H1 (cell line): ENCODE measurements at regions not wholly inside any gene's neighbourhood (a gene's known extent, or its start where the extent isn't known, plus 50 kb on each side); places are given as distances from the start of the nearest gene placed in this dataset.

Source experiments
- CTCF ChIA-PET: fragments of 300-600 bp; sonication (Branson Sonifier 250); formaldehyde crosslinking; loops from one replicate; lab custom pipeline; 2021; ENCODE audit not compliant: partially characterized antibody; lab: Charles Lee
- POLR2A ChIA-PET: fragments of 300-600 bp; sonication (Branson Sonifier 250); formaldehyde crosslinking; loops from one replicate; lab custom pipeline; 2021; ENCODE audit warnings: inconsistent platforms; ENCODE audit not compliant: partially characterized antibody; lab: Charles Lee
- DNase-seq, 2 experiments: peaks; one replicate each; pipeline versions ENCODE4 v3.0.0 to v3.0.0-alpha.2; 2010 to 2022; ENCODE audit warnings: low spot score in 2 of 2, low read depth in 1 of 2, mixed read lengths in 1 of 2
- FAIRE-seq: peaks from 2 replicates; lab custom pipeline; 2011; peaks lifted over from hg19 to GRCh38; lab: Jason Lieb, UNC
- H2AFZ ChIP-seq: 2 replicates; pipeline ENCODE4 v1.8.1; 2012; ENCODE audit warnings: low read length, inconsistent platforms
- H2AK5ac ChIP-seq: 2 replicates; pipeline ENCODE4 v1.6.1; 2013; ENCODE audit warnings: low read depth, low read length
- H2BK120ac ChIP-seq: replicated peaks from 2 replicates; pipeline ENCODE3; 2013; ENCODE audit warnings: low read depth, low read length, inconsistent platforms
- H2BK12ac ChIP-seq: 2 replicates; pipeline ENCODE4 v1.6.1; 2013; ENCODE audit warnings: low read depth, low read length
- H2BK15ac ChIP-seq: 2 replicates; pipeline ENCODE4 v1.6.1; 2013; ENCODE audit warnings: low read length
- H2BK20ac ChIP-seq: 2 replicates; pipeline ENCODE4 v1.6.1; 2013; ENCODE audit warnings: low read length
- H2BK5ac ChIP-seq: 2 replicates; pipeline ENCODE4 v1.6.1; 2013; ENCODE audit warnings: low read depth, low read length
- H3K14ac ChIP-seq: 2 replicates; pipeline ENCODE4 v1.6.1; 2013; ENCODE audit warnings: inconsistent platforms; ENCODE audit not compliant: insufficient read length
- H3K18ac ChIP-seq: 2 replicates; pipeline ENCODE4 v1.6.1; 2013; ENCODE audit warnings: low read length; ENCODE audit errors: extremely low read depth
- H3K23ac ChIP-seq: 2 replicates; pipeline ENCODE4 v1.6.1; 2013; ENCODE audit warnings: inconsistent platforms; ENCODE audit not compliant: insufficient read length
- H3K23me2 ChIP-seq: 2 replicates; pipeline ENCODE4 v1.6.1; 2013; ENCODE audit warnings: low read depth, low read length
- H3K27ac ChIP-seq: 2 replicates; pipeline ENCODE4 v1.6.1; 2011; ENCODE audit warnings: low read depth, low read length, inconsistent platforms
- H3K27me3 ChIP-seq, 4 experiments: replicated peaks in 1 of 4; 1 replicate in 1 of 4; 2 replicates in 3 of 4; pipeline versions ENCODE4 v1.6.1 to v1.8.1; 2011 to 2013; ENCODE audit warnings: low read length in 3 of 4, mild to moderate bottlenecking in 3 of 4, inconsistent platforms in 2 of 4, mixed read lengths in 2 of 4, moderate library complexity in 1 of 4; ENCODE audit not compliant: control insufficient read depth in 3 of 4, insufficient read depth in 3 of 4; ENCODE audit errors: extremely low read depth in 1 of 4
- H3K36me3 ChIP-seq, 4 experiments: 2 replicates each; pipeline versions ENCODE4 v1.6.1 to v1.8.1; 2011 to 2013; ENCODE audit warnings: mild to moderate bottlenecking in 4 of 4, low read length in 3 of 4, moderate library complexity in 2 of 4, control low read depth in 1 of 4, inconsistent platforms in 1 of 4; ENCODE audit not compliant: insufficient read depth in 4 of 4, control insufficient read depth in 2 of 4
- H3K4ac ChIP-seq: replicated peaks from 2 replicates; pipeline ENCODE3; 2013; ENCODE audit warnings: low read length, low read depth, mixed read lengths, inconsistent platforms; ENCODE audit not compliant: insufficient read length
- H3K4me1 ChIP-seq, 4 experiments: replicated peaks in 1 of 4; 1 replicate in 1 of 4; 2 replicates in 3 of 4; pipeline versions ENCODE4 v1.6.1 to v1.8.1; 2011 to 2013; ENCODE audit warnings: low read length in 3 of 4, inconsistent platforms in 2 of 4, mixed read lengths in 1 of 4; ENCODE audit not compliant: insufficient read depth in 4 of 4, control insufficient read depth in 3 of 4
- H3K4me2 ChIP-seq, 2 experiments: 2 replicates each; pipeline versions ENCODE4 v1.6.1 to v1.8.1; 2011 to 2013; ENCODE audit warnings: low read depth in 2 of 2, low read length in 2 of 2, control low read depth in 1 of 2, inconsistent platforms in 1 of 2, mild to moderate bottlenecking in 1 of 2; ENCODE audit not compliant: insufficient read depth in 1 of 2
- H3K4me3 ChIP-seq, 4 experiments: fragments of 200-600, 300-600 bp in 1 of 4; sonication (generic), shearing (Covaris generic), sonication (Bioruptor Twin) in 1 of 4; 2 replicates each; pipeline versions ENCODE4 v1.5.1 to v1.8.1; 2011 to 2016; ENCODE audit warnings: low read length in 4 of 4, low read depth in 3 of 4, control low read depth in 2 of 4, inconsistent platforms in 2 of 4, mild to moderate bottlenecking in 2 of 4, mixed read lengths in 1 of 4, moderate library complexity in 1 of 4; ENCODE audit not compliant: insufficient read depth in 2 of 4; ENCODE audit errors: extremely low read depth in 1 of 4
- H3K56ac ChIP-seq: replicated peaks from 2 replicates; pipeline ENCODE3; 2013; ENCODE audit warnings: low read depth, mild to moderate bottlenecking, mixed read lengths, low read length, inconsistent platforms; ENCODE audit not compliant: insufficient read length
- H3K79me1 ChIP-seq: 2 replicates; pipeline ENCODE4 v1.6.1; 2013; ENCODE audit warnings: low read depth, low read length, control low read depth
- H3K79me2 ChIP-seq, 2 experiments: 2 replicates each; pipeline versions ENCODE4 v1.6.1 to v1.8.1; 2012 to 2013; ENCODE audit warnings: low read length in 2 of 2, mild to moderate bottlenecking in 2 of 2, inconsistent platforms in 1 of 2; ENCODE audit not compliant: insufficient read depth in 2 of 2, control insufficient read depth in 1 of 2
- H3K9ac ChIP-seq, 4 experiments: replicated peaks in 1 of 4; 1 replicate in 1 of 4; 2 replicates in 3 of 4; pipeline versions ENCODE4 v1.6.1 to v1.8.1; 2011 to 2013; ENCODE audit warnings: low read depth in 3 of 4, low read length in 3 of 4, control low read depth in 2 of 4, mild to moderate bottlenecking in 2 of 4, moderate library complexity in 2 of 4, inconsistent platforms in 1 of 4; ENCODE audit errors: extremely low read depth in 1 of 4
- H3K9me3 ChIP-seq, 2 experiments: 2 replicates each; pipeline versions ENCODE4 v1.6.1 to v1.8.1; 2012 to 2013; ENCODE audit warnings: mild to moderate bottlenecking in 2 of 2, moderate library complexity in 2 of 2, control low read depth in 1 of 2, inconsistent platforms in 1 of 2, low read depth in 1 of 2, low read length in 1 of 2, mixed read lengths in 1 of 2; ENCODE audit not compliant: insufficient read depth in 2 of 2
- H4K20me1 ChIP-seq, 2 experiments: replicated peaks in 1 of 2; 2 replicates each; pipeline versions ENCODE3 to v1.8.1; 2011 to 2013; ENCODE audit warnings: inconsistent platforms in 2 of 2, low read length in 2 of 2, mild to moderate bottlenecking in 1 of 2; ENCODE audit not compliant: insufficient read depth in 2 of 2, control insufficient read depth in 1 of 2
- H4K5ac ChIP-seq: 2 replicates; pipeline ENCODE4 v1.6.1; 2013; ENCODE audit warnings: low read length, low read depth, mixed read lengths, inconsistent platforms; ENCODE audit not compliant: insufficient read length
- H4K8ac ChIP-seq: 2 replicates; pipeline ENCODE4 v1.8.0; 2013; ENCODE audit warnings: mild to moderate bottlenecking, moderate library complexity, low read length, inconsistent platforms; ENCODE audit not compliant: insufficient read depth; ENCODE audit errors: extremely low read depth
- H4K91ac ChIP-seq: replicated peaks from 2 replicates; pipeline ENCODE3; 2013; ENCODE audit warnings: low read length, mixed read lengths, inconsistent platforms; ENCODE audit not compliant: insufficient read length
- BACH1 ChIP-seq: IDR thresholded peaks from 2 replicates; pipeline ENCODE4 v1.6.1; 2012; ENCODE audit warnings: low read length, improper control_type of control experiment
- BCL11A ChIP-seq, 2 experiments: IDR thresholded peaks; one replicate each; pipeline ENCODE4 v1.6.1; 2011; ENCODE audit warnings: low read depth in 2 of 2, low read length in 2 of 2, mild to moderate bottlenecking in 2 of 2
- BRCA1 ChIP-seq: IDR thresholded peaks from 2 replicates; pipeline ENCODE4 v1.6.1; 2012; ENCODE audit warnings: low read depth, low read length, improper control_type of control experiment
- CREB1 ChIP-seq: IDR thresholded peaks from 2 replicates; pipeline ENCODE4 v1.6.1; 2012; ENCODE audit warnings: inconsistent platforms
- GTF2F1 ChIP-seq: IDR thresholded peaks from 2 replicates; pipeline ENCODE4 v1.6.1; 2012; ENCODE audit warnings: low read depth, low read length, improper control_type of control experiment, borderline replicate concordance
- HDAC2 ChIP-seq, 2 experiments: fragments of 300-600 bp in 1 of 2; sonication (generic) in 1 of 2; IDR thresholded peaks; 2 replicates each; pipeline ENCODE4 v1.6.1; 2011 to 2012; ENCODE audit warnings: low read depth in 2 of 2, low read length in 2 of 2, mild to moderate bottlenecking in 2 of 2, moderate library complexity in 2 of 2, borderline replicate concordance in 1 of 2, inconsistent platforms in 1 of 2
- POU5F1 ChIP-seq: IDR thresholded peaks from 2 replicates; pipeline ENCODE4 v1.6.1; 2011; ENCODE audit warnings: low read depth, mild to moderate bottlenecking, low read length, moderate library complexity
- RNF2 ChIP-seq: fragments of 200-900, 300-1000 bp; sonication (generic); IDR thresholded peaks from 2 replicates; pipeline ENCODE4 v1.7.1; 2016; ENCODE audit warnings: borderline replicate concordance, low read depth, mild to moderate bottlenecking, antibody characterized with exemption, low read length; ENCODE audit not compliant: poor library complexity, severe bottlenecking; ENCODE audit errors: missing control alignments
- RXRA ChIP-seq: IDR thresholded peaks from 2 replicates; pipeline ENCODE4 v1.6.1; 2011; ENCODE audit warnings: low read depth, mild to moderate bottlenecking, low read length, moderate library complexity; ENCODE audit not compliant: insufficient read depth
- TBP ChIP-seq: IDR thresholded peaks from 2 replicates; pipeline ENCODE4 v1.6.1; 2011; ENCODE audit warnings: low read depth, low read length, improper control_type of control experiment
- TCF12 ChIP-seq: IDR thresholded peaks from 2 replicates; pipeline ENCODE4 v1.6.1; 2011; ENCODE audit warnings: low read depth, mild to moderate bottlenecking, low read length
- YY1 ChIP-seq: IDR thresholded peaks from 2 replicates; pipeline ENCODE4 v1.6.1; 2011; ENCODE audit warnings: low read depth, mild to moderate bottlenecking, low read length
- WGBS, 2 experiments: shearing (Covaris generic) in 1 of 2; methylation state at CpG; one replicate each; pipeline versions ENCODE4 v1.1.6 to v1.1.7; 2013 to 2015; ENCODE audit warnings: low lambda C conversion rate in 2 of 2, mixed read lengths in 2 of 2, inconsistent platforms in 1 of 2, low coverage in 1 of 2, missing lambda C conversion rate in 1 of 2; ENCODE audit not compliant: insufficient replicate concordance in 2 of 2, insufficient coverage in 1 of 2, insufficient read length in 1 of 2; ENCODE audit errors: extremely low coverage in 1 of 2, missing lambda C conversion rate in 1 of 2; 5-methylcytosine and 5-hydroxymethylcytosine counted together
- TF ChIP-seq, protein P1 (sequence below): IDR thresholded peaks from 2 replicates; pipeline ENCODE4 v1.6.1; 2012; ENCODE audit warnings: low read length, inconsistent platforms

DNA sequence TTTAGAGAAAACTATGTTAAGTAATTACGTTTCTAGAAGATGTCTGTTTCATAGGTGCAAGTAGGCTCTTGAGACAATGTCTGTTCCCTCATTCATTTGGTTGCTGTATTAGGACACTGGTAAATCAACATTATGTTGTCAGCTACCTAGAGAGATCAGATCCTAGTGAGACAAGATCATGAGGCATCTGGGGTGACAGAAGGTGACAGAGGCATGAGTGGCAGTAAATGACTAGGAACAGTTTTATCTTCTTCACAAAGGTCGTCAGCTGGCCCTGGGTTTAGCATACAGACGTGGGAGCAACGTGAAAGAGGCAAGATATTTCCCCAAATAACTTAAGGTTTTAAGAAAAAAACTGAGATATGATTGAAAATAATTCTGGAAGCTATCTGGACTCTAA lies 1926.3 kb upstream of the WWC1 start:
- H3K79me2 ChIP-seq = no peaks in the 10 kb centered on the region
- H2AK5ac ChIP-seq = no peak overlapping the region
- no peak overlapping the region for H2BK120ac ChIP-seq
- H2AFZ ChIP-seq = peak overlapping the region; percentile 83; the same call in 1 of the 2 replicates
- H3K9me3 ChIP-seq = peaks cover 5 to 8% of the 10 kb centered on the region in 2 experiments; a peak in 3 of 4 replicates
- 91% methylated on average over 4 of the region's 4 CpGs; no CpG with 5 or more reads in 1 of the 2 experiments for WGBS, 2 experiments
- no peak overlapping the region for H3K14ac ChIP-seq
- no peaks in the 10 kb centered on the region for H3K27me3 ChIP-seq
- no peak overlapping the region for H4K8ac ChIP-seq
- H3K36me3 ChIP-seq = no peaks in the 10 kb centered on the region; a peak in 1 of 8 replicates
- no peak overlapping the region for H2BK12ac ChIP-seq
- H3K4ac ChIP-seq = no peak overlapping the region
- H3K23ac ChIP-seq = no peak overlapping the region
- CTCF ChIA-PET = no interaction called here
- H3K4me2 ChIP-seq = no peak overlapping the region
- no peak overlapping the region for H2BK20ac ChIP-seq
- no peaks in the 10 kb centered on the region for H3K23me2 ChIP-seq
- no peaks in the 10 kb centered on the region for H3K79me1 ChIP-seq
- no peaks in the 10 kb centered on the region for H4K20me1 ChIP-seq
- no peak overlapping the region for H2BK15ac ChIP-seq
- H3K27ac ChIP-seq = no peak overlapping the region
- TF ChIP-seq YY1 (no peak), CREB1 (no peak), GTF2F1 (no peak), RNF2 (no peak), BRCA1 (no peak), BACH1 (no peak), HDAC2 (IDR thresholded peaks at IDR 0.05; ENCODE audit: borderline replicate concordance in 1 of 2, low read depth in 2 of 2, low read length in 2 of 2) (no peak), POU5F1 (no peak), RXRA (no peak), BCL11A (IDR thresholded peaks at IDR 0.05; ENCODE audit: low read depth in 2 of 2, low read length in 2 of 2) (no peak), TBP (no peak), TCF12 (no peak)
- TF ChIP-seq, protein P1, sequence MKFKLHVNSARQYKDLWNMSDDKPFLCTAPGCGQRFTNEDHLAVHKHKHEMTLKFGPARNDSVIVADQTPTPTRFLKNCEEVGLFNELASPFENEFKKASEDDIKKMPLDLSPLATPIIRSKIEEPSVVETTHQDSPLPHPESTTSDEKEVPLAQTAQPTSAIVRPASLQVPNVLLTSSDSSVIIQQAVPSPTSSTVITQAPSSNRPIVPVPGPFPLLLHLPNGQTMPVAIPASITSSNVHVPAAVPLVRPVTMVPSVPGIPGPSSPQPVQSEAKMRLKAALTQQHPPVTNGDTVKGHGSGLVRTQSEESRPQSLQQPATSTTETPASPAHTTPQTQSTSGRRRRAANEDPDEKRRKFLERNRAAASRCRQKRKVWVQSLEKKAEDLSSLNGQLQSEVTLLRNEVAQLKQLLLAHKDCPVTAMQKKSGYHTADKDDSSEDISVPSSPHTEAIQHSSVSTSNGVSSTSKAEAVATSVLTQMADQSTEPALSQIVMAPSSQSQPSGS = no peak
- H3K4me3 ChIP-seq = no peak overlapping the region
- H4K5ac ChIP-seq = no peak overlapping the region
- no peak overlapping the region for H3K9ac ChIP-seq
- DNase-seq = no peak
- no peak for FAIRE-seq
- POLR2A ChIA-PET = no interaction called here
- H2BK5ac ChIP-seq = no peak overlapping the region
- H3K56ac ChIP-seq = no peak overlapping the region
- peaks cover 0 to 6% (median 2%) of the 10 kb centered on the region in 4 experiments; a peak in 1 of 7 replicates for H3K4me1 ChIP-seq
- H3K18ac ChIP-seq = no peak overlapping the region
- H4K91ac ChIP-seq = no peak overlapping the region
